PC-3 (cell line): ENCODE measurements at regions not wholly inside any gene's neighbourhood (a gene's known extent, or its start where the extent isn't known, plus 50 kb on each side); places are given as distances from the start of the nearest gene placed in this dataset.

ENCODE experiments used
- ATAC-seq: fragments of 200-7000 bp; cut with Tn5 transposase; 2 replicates; pipeline ENCODE4 v1.9.1; 2020; ENCODE audit warnings: mild to moderate bottlenecking, moderate library complexity
- BruUV-seq: library from RNA; stranded (reverse); fragments of 400-500 nt; replicated peaks from 2 replicates; lab custom pipeline; 2021; lab: Mats Ljungman, UMichigan
- CTCF ChIA-PET: fragments of 300-600 bp; sonication (Branson Sonifier 250); formaldehyde crosslinking; loops from one replicate; lab custom pipeline; 2022; ENCODE audit warnings: antibody characterized with exemption; lab: Charles Lee
- POLR2A ChIA-PET: fragments of 300-600 bp; sonication (Branson Sonifier 250); formaldehyde crosslinking; loops from one replicate; lab custom pipeline; 2022; ENCODE audit warnings: antibody characterized with exemption; ENCODE audit not compliant: unreplicated experiment; lab: Charles Lee
- DNase-seq: peaks from one replicate; pipeline ENCODE4 v3.0.0-alpha.2; 2015
- H2AFZ ChIP-seq: fragments of 300-600 bp; sonication (generic); 2 replicates; pipeline ENCODE4 v1.6.0; 2016; ENCODE audit warnings: antibody characterized with exemption, low read length
- H3F3A ChIP-seq: fragments of 300-600 bp; sonication (generic); one replicate; pipeline ENCODE4 v1.6.0; 2017; ENCODE audit warnings: antibody characterized with exemption, low read length, control low read depth, mild to moderate bottlenecking; ENCODE audit not compliant: unreplicated experiment
- H3K27ac ChIP-seq: fragments of 300-600 bp; sonication (generic); 2 replicates; pipeline ENCODE4 v1.5.1; 2016; ENCODE audit warnings: mild to moderate bottlenecking, low read length
- H3K27me3 ChIP-seq: fragments of 300-600 bp; sonication (generic); 2 replicates; pipeline ENCODE4 v1.6.1; 2016; ENCODE audit warnings: low read length, mixed read lengths
- H3K36me3 ChIP-seq: fragments of 300-600 bp; sonication (generic); 2 replicates; pipeline ENCODE4 v1.6.1; 2016; ENCODE audit warnings: low read depth, mixed run types, low read length, mixed read lengths
- H3K4me1 ChIP-seq: fragments of 300-600 bp; sonication (generic); 2 replicates; pipeline ENCODE4 v1.5.1; 2016; ENCODE audit warnings: low read length; ENCODE audit not compliant: insufficient read depth
- H3K4me2 ChIP-seq: fragments of 300-600 bp; sonication (generic); 2 replicates; pipeline ENCODE4 v1.6.0; 2016; ENCODE audit warnings: low read length
- H3K4me3 ChIP-seq: fragments of 300-600 bp; sonication (generic); 2 replicates; pipeline ENCODE4 v1.5.1; 2016; ENCODE audit warnings: mild to moderate bottlenecking, low read length, mixed read lengths
- H3K79me2 ChIP-seq: fragments of 300-600 bp; sonication (generic); 2 replicates; pipeline ENCODE4 v1.6.1; 2017; ENCODE audit warnings: low read length, mixed read lengths
- H3K9ac ChIP-seq: fragments of 300-600 bp; sonication (generic); 2 replicates; pipeline ENCODE4 v1.6.0; 2016; ENCODE audit warnings: mild to moderate bottlenecking, low read length
- H3K9me2 ChIP-seq: fragments of 300-600 bp; sonication (generic); replicated peaks from 2 replicates; pipeline ENCODE4 v1.6.1; 2016; ENCODE audit warnings: mixed run types, low read length, mixed read lengths
- H3K9me3 ChIP-seq: fragments of 300-600 bp; sonication (generic); 2 replicates; pipeline ENCODE4 v1.6.1; 2016; ENCODE audit warnings: low read length, mixed read lengths
- H4K20me1 ChIP-seq: fragments of 300-600 bp; sonication (generic); 2 replicates; pipeline ENCODE4 v1.6.1; 2016; ENCODE audit warnings: low read length, mixed read lengths
- EZH2 ChIP-seq: fragments of 300-600 bp; sonication (generic); IDR thresholded peaks from one replicate; pipeline ENCODE4 v1.6.1; 2017; ENCODE audit warnings: antibody characterized with exemption, mild to moderate bottlenecking, low read length; ENCODE audit not compliant: unreplicated experiment
- EZH2phosphoT487 ChIP-seq: fragments of 300-600 bp; sonication (generic); IDR thresholded peaks from 2 replicates; pipeline ENCODE4 v1.6.1; 2018; ENCODE audit warnings: mild to moderate bottlenecking, antibody characterized with exemption, low read length, borderline replicate concordance
- intact Hi-C: fragments of 100-400 bp; cut with micrococcal nuclease; formaldehyde crosslinking; loops from 2 replicates; pipeline ENCODE4 v1.9.0; 2023
- TF ChIP-seq, protein P1 (sequence below): fragments of 300-600 bp; sonication (generic); conservative IDR thresholded peaks from 2 replicates; pipeline ENCODE4 v1.5.1; 2017; ENCODE audit warnings: antibody characterized with exemption, low read depth, mild to moderate bottlenecking, low read length

DNA sequence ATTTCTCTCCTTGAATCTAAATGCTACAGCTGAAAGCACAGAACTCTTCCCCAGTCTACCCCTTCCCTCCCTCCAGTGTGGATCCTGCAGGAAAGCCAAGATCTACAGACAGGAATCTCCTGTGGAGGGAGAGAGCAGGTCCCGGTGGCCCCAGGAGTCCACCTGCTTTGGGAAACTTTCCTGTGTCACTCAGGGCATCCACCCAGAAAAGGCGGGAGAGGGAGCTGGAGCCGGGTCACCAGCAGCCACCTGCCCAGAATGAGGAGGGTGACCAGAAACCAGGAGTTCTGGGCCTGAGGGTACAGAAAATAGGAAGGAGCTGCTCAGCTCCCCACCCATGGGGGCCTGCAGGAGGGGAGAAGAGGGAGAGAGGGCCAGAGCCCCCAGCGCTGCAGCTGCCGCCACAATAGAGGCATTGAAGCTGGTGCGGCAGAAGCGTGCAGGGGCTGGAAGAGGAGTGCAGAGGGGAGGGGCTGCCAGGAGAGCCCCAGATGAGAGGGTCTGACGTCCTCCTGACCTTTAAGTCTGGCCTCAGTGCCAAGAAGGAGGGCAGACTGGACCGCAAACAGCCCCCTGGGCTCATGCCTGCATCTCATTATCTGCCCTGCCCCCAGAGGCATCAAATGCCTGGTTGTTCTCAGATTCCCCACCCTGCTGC lies 56.3 kb upstream of the TMEM72 start:
- POLR2A ChIA-PET: no interaction called here
- Histone ChIP-seq H3F3A (no peaks in the 10 kb centered on the region), H3K4me3 (no peak overlapping the region), H3K9ac (no peak overlapping the region), H4K20me1 (no peaks in the 10 kb centered on the region), H3K9me2 (no peaks in the 10 kb centered on the region), H3K9me3 (no peaks in the 10 kb centered on the region), H3K4me2 (no peak overlapping the region), H3K36me3 (no peaks in the 10 kb centered on the region), H3K79me2 (no peaks in the 10 kb centered on the region), H3K27me3 (no peaks in the 10 kb centered on the region), H2AFZ (no peak overlapping the region), H3K4me1 (no peaks in the 10 kb centered on the region), H3K27ac (no peak overlapping the region)
- CTCF ChIA-PET: no interaction called here
- no peak for ATAC-seq
- TF ChIP-seq EZH2phosphoT487 (no peak), EZH2 (no peak)
- TF ChIP-seq, protein P1, sequence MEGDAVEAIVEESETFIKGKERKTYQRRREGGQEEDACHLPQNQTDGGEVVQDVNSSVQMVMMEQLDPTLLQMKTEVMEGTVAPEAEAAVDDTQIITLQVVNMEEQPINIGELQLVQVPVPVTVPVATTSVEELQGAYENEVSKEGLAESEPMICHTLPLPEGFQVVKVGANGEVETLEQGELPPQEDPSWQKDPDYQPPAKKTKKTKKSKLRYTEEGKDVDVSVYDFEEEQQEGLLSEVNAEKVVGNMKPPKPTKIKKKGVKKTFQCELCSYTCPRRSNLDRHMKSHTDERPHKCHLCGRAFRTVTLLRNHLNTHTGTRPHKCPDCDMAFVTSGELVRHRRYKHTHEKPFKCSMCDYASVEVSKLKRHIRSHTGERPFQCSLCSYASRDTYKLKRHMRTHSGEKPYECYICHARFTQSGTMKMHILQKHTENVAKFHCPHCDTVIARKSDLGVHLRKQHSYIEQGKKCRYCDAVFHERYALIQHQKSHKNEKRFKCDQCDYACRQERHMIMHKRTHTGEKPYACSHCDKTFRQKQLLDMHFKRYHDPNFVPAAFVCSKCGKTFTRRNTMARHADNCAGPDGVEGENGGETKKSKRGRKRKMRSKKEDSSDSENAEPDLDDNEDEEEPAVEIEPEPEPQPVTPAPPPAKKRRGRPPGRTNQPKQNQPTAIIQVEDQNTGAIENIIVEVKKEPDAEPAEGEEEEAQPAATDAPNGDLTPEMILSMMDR: no peak
- no peak for DNase-seq
- BruUV-seq: no TSS peak
- intact Hi-C loops: no loop called here

DNA sequence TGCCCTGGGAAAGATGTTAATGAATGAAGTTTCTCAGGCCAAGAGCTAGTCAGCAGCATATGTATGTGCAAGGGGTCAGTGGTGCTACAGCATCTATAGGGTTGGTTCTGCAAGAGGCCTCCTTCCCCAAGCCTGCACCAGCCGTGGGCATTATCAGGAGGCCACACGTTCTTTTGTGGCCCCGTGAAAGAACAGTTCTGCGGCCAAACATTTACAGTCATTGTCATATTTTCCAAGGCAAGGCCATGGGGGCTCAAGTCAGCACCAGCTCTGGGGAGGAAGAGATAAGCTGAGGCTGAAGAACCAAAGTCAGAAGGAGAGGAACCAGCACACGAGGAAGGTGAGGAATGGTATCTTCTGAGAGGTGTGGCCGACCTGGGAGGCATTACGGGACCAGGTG lies 54.4 kb upstream of the TMEM72 start:
- Histone ChIP-seq H3K9me2 (no peaks in the 10 kb centered on the region), H3K79me2 (no peaks in the 10 kb centered on the region), H3K4me2 (no peak overlapping the region), H4K20me1 (no peaks in the 10 kb centered on the region), H3K27ac (no peak overlapping the region), H3K4me3 (no peak overlapping the region), H3F3A (no peaks in the 10 kb centered on the region), H2AFZ (no peak overlapping the region), H3K9me3 (no peaks in the 10 kb centered on the region), H3K36me3 (no peaks in the 10 kb centered on the region), H3K4me1 (peaks cover 10% of the 10 kb centered on the region), H3K9ac (no peak overlapping the region), H3K27me3 (no peaks in the 10 kb centered on the region)
- ChIA-PET CTCF (no interaction called here), POLR2A (no interaction called here)
- DNase-seq: no peak
- no peak for ATAC-seq
- BruUV-seq: no TSS peak
- intact Hi-C loops: no loop called here
- TF ChIP-seq, protein P1: no peak
- TF ChIP-seq EZH2 (no peak), EZH2phosphoT487 (no peak)

DNA sequence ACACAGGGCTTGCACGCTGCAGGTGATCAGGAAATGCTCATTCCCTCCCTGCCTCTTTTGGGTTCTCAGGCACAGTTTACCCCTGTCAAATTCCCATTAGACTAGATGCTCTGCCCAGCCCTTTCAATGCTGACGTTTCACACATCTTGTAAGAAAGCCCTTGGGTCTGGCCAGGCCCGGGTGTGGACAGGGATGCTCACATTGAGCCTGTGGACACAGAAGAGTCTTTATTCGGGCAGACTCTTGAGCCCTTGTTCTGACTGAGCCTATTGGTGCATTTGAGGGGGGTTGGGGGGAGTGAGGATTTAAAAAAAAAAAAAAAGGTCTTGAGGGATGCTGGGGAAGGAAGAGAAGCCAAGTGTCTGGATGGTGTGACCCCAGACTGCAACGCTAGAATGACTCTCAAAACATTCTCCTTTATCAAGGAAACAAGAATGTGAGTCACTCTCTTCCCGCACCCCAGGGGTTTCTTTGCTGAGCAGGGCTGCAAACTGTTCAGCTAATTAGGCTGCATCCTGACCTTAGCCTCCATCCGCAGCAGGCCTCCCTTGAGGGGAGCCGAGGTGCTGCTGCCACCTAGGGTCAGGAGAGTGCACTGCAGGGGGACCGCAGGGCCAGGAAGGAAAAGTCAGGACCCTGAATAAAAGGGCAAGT lies 53.6 kb upstream of the TMEM72 start:
- Histone ChIP-seq H3K9ac (no peak overlapping the region), H3K27ac (no peak overlapping the region), H3K9me3 (no peaks in the 10 kb centered on the region), H3F3A (no peaks in the 10 kb centered on the region), H3K4me1 (peaks cover 13% of the 10 kb centered on the region), H3K27me3 (no peaks in the 10 kb centered on the region), H3K79me2 (no peaks in the 10 kb centered on the region), H3K4me2 (no peak overlapping the region), H3K4me3 (no peak overlapping the region), H3K36me3 (no peaks in the 10 kb centered on the region), H3K9me2 (no peaks in the 10 kb centered on the region), H4K20me1 (no peaks in the 10 kb centered on the region), H2AFZ (no peak overlapping the region)
- intact Hi-C loops: no loop called here
- peak; percentile 74 for DNase-seq
- TF ChIP-seq, protein P1: peak; percentile 99
- no peak for TF ChIP-seq EZH2
- POLR2A ChIA-PET: no interaction called here
- peak; percentile 71 for ATAC-seq
- no TSS peak for BruUV-seq
- CTCF ChIA-PET: no interaction called here
